H1 (cell line): ENCODE measurements at regions not wholly inside any gene's neighbourhood (a gene's known extent, or its start where the extent isn't known, plus 50 kb on each side); places are given as distances from the start of the nearest gene placed in this dataset.
A peak's percentile ranks its signal among the peaks of the same experiment; 100 is the strongest.

Source experiments
- CTCF ChIA-PET: fragments of 300-600 bp; sonication (Branson Sonifier 250); formaldehyde crosslinking; loops from one replicate; lab custom pipeline; 2021; ENCODE audit not compliant: partially characterized antibody; lab: Charles Lee
- POLR2A ChIA-PET: fragments of 300-600 bp; sonication (Branson Sonifier 250); formaldehyde crosslinking; loops from one replicate; lab custom pipeline; 2021; ENCODE audit warnings: inconsistent platforms; ENCODE audit not compliant: partially characterized antibody; lab: Charles Lee
- DNase-seq, 2 experiments: peaks; one replicate each; pipeline versions ENCODE4 v3.0.0 to v3.0.0-alpha.2; 2010 to 2022; ENCODE audit warnings: low spot score in 2 of 2, low read depth in 1 of 2, mixed read lengths in 1 of 2
- FAIRE-seq: peaks from 2 replicates; lab custom pipeline; 2011; peaks lifted over from hg19 to GRCh38; lab: Jason Lieb, UNC
- H2AFZ ChIP-seq: 2 replicates; pipeline ENCODE4 v1.8.1; 2012; ENCODE audit warnings: low read length, inconsistent platforms
- H2AK5ac ChIP-seq: 2 replicates; pipeline ENCODE4 v1.6.1; 2013; ENCODE audit warnings: low read depth, low read length
- H2BK120ac ChIP-seq: replicated peaks from 2 replicates; pipeline ENCODE3; 2013; ENCODE audit warnings: low read depth, low read length, inconsistent platforms
- H2BK12ac ChIP-seq: 2 replicates; pipeline ENCODE4 v1.6.1; 2013; ENCODE audit warnings: low read depth, low read length
- H2BK15ac ChIP-seq: 2 replicates; pipeline ENCODE4 v1.6.1; 2013; ENCODE audit warnings: low read length
- H2BK20ac ChIP-seq: 2 replicates; pipeline ENCODE4 v1.6.1; 2013; ENCODE audit warnings: low read length
- H2BK5ac ChIP-seq: 2 replicates; pipeline ENCODE4 v1.6.1; 2013; ENCODE audit warnings: low read depth, low read length
- H3K14ac ChIP-seq: 2 replicates; pipeline ENCODE4 v1.6.1; 2013; ENCODE audit warnings: inconsistent platforms; ENCODE audit not compliant: insufficient read length
- H3K18ac ChIP-seq: 2 replicates; pipeline ENCODE4 v1.6.1; 2013; ENCODE audit warnings: low read length; ENCODE audit errors: extremely low read depth
- H3K23ac ChIP-seq: 2 replicates; pipeline ENCODE4 v1.6.1; 2013; ENCODE audit warnings: inconsistent platforms; ENCODE audit not compliant: insufficient read length
- H3K23me2 ChIP-seq: 2 replicates; pipeline ENCODE4 v1.6.1; 2013; ENCODE audit warnings: low read depth, low read length
- H3K27ac ChIP-seq: 2 replicates; pipeline ENCODE4 v1.6.1; 2011; ENCODE audit warnings: low read depth, low read length, inconsistent platforms
- H3K27me3 ChIP-seq, 4 experiments: replicated peaks in 1 of 4; 1 replicate in 1 of 4; 2 replicates in 3 of 4; pipeline versions ENCODE4 v1.6.1 to v1.8.1; 2011 to 2013; ENCODE audit warnings: low read length in 3 of 4, mild to moderate bottlenecking in 3 of 4, inconsistent platforms in 2 of 4, mixed read lengths in 2 of 4, moderate library complexity in 1 of 4; ENCODE audit not compliant: control insufficient read depth in 3 of 4, insufficient read depth in 3 of 4; ENCODE audit errors: extremely low read depth in 1 of 4
- H3K36me3 ChIP-seq, 4 experiments: 2 replicates each; pipeline versions ENCODE4 v1.6.1 to v1.8.1; 2011 to 2013; ENCODE audit warnings: mild to moderate bottlenecking in 4 of 4, low read length in 3 of 4, moderate library complexity in 2 of 4, control low read depth in 1 of 4, inconsistent platforms in 1 of 4; ENCODE audit not compliant: insufficient read depth in 4 of 4, control insufficient read depth in 2 of 4
- H3K4ac ChIP-seq: replicated peaks from 2 replicates; pipeline ENCODE3; 2013; ENCODE audit warnings: low read length, low read depth, mixed read lengths, inconsistent platforms; ENCODE audit not compliant: insufficient read length
- H3K4me1 ChIP-seq, 4 experiments: replicated peaks in 1 of 4; 1 replicate in 1 of 4; 2 replicates in 3 of 4; pipeline versions ENCODE4 v1.6.1 to v1.8.1; 2011 to 2013; ENCODE audit warnings: low read length in 3 of 4, inconsistent platforms in 2 of 4, mixed read lengths in 1 of 4; ENCODE audit not compliant: insufficient read depth in 4 of 4, control insufficient read depth in 3 of 4
- H3K4me2 ChIP-seq, 2 experiments: 2 replicates each; pipeline versions ENCODE4 v1.6.1 to v1.8.1; 2011 to 2013; ENCODE audit warnings: low read depth in 2 of 2, low read length in 2 of 2, control low read depth in 1 of 2, inconsistent platforms in 1 of 2, mild to moderate bottlenecking in 1 of 2; ENCODE audit not compliant: insufficient read depth in 1 of 2
- H3K4me3 ChIP-seq, 4 experiments: fragments of 200-600, 300-600 bp in 1 of 4; sonication (generic), shearing (Covaris generic), sonication (Bioruptor Twin) in 1 of 4; 2 replicates each; pipeline versions ENCODE4 v1.5.1 to v1.8.1; 2011 to 2016; ENCODE audit warnings: low read length in 4 of 4, low read depth in 3 of 4, control low read depth in 2 of 4, inconsistent platforms in 2 of 4, mild to moderate bottlenecking in 2 of 4, mixed read lengths in 1 of 4, moderate library complexity in 1 of 4; ENCODE audit not compliant: insufficient read depth in 2 of 4; ENCODE audit errors: extremely low read depth in 1 of 4
- H3K56ac ChIP-seq: replicated peaks from 2 replicates; pipeline ENCODE3; 2013; ENCODE audit warnings: low read depth, mild to moderate bottlenecking, mixed read lengths, low read length, inconsistent platforms; ENCODE audit not compliant: insufficient read length
- H3K79me1 ChIP-seq: 2 replicates; pipeline ENCODE4 v1.6.1; 2013; ENCODE audit warnings: low read depth, low read length, control low read depth
- H3K79me2 ChIP-seq, 2 experiments: 2 replicates each; pipeline versions ENCODE4 v1.6.1 to v1.8.1; 2012 to 2013; ENCODE audit warnings: low read length in 2 of 2, mild to moderate bottlenecking in 2 of 2, inconsistent platforms in 1 of 2; ENCODE audit not compliant: insufficient read depth in 2 of 2, control insufficient read depth in 1 of 2
- H3K9ac ChIP-seq, 4 experiments: replicated peaks in 1 of 4; 1 replicate in 1 of 4; 2 replicates in 3 of 4; pipeline versions ENCODE4 v1.6.1 to v1.8.1; 2011 to 2013; ENCODE audit warnings: low read depth in 3 of 4, low read length in 3 of 4, control low read depth in 2 of 4, mild to moderate bottlenecking in 2 of 4, moderate library complexity in 2 of 4, inconsistent platforms in 1 of 4; ENCODE audit errors: extremely low read depth in 1 of 4
- H3K9me3 ChIP-seq, 2 experiments: 2 replicates each; pipeline versions ENCODE4 v1.6.1 to v1.8.1; 2012 to 2013; ENCODE audit warnings: mild to moderate bottlenecking in 2 of 2, moderate library complexity in 2 of 2, control low read depth in 1 of 2, inconsistent platforms in 1 of 2, low read depth in 1 of 2, low read length in 1 of 2, mixed read lengths in 1 of 2; ENCODE audit not compliant: insufficient read depth in 2 of 2
- H4K20me1 ChIP-seq, 2 experiments: replicated peaks in 1 of 2; 2 replicates each; pipeline versions ENCODE3 to v1.8.1; 2011 to 2013; ENCODE audit warnings: inconsistent platforms in 2 of 2, low read length in 2 of 2, mild to moderate bottlenecking in 1 of 2; ENCODE audit not compliant: insufficient read depth in 2 of 2, control insufficient read depth in 1 of 2
- H4K5ac ChIP-seq: 2 replicates; pipeline ENCODE4 v1.6.1; 2013; ENCODE audit warnings: low read length, low read depth, mixed read lengths, inconsistent platforms; ENCODE audit not compliant: insufficient read length
- H4K8ac ChIP-seq: 2 replicates; pipeline ENCODE4 v1.8.0; 2013; ENCODE audit warnings: mild to moderate bottlenecking, moderate library complexity, low read length, inconsistent platforms; ENCODE audit not compliant: insufficient read depth; ENCODE audit errors: extremely low read depth
- H4K91ac ChIP-seq: replicated peaks from 2 replicates; pipeline ENCODE3; 2013; ENCODE audit warnings: low read length, mixed read lengths, inconsistent platforms; ENCODE audit not compliant: insufficient read length
- CHD1 ChIP-seq: IDR thresholded peaks from 2 replicates; pipeline ENCODE4 v1.6.1; 2012; ENCODE audit warnings: low read depth, low read length, improper control_type of control experiment
- EP300 ChIP-seq, 2 experiments: IDR thresholded peaks; 1 replicate in 1 of 2; 2 replicates in 1 of 2; pipeline ENCODE4 v1.6.1; 2011 to 2012; ENCODE audit warnings: low read depth in 2 of 2, low read length in 2 of 2, mild to moderate bottlenecking in 2 of 2, borderline replicate concordance in 1 of 2, inconsistent platforms in 1 of 2, moderate library complexity in 1 of 2
- EZH2 ChIP-seq: fragments of 200-600 bp; sonication (generic); IDR thresholded peaks from 2 replicates; pipeline ENCODE4 v1.7.1; 2012; ENCODE audit warnings: low read depth, mild to moderate bottlenecking, moderate library complexity, low read length, inconsistent platforms; ENCODE audit not compliant: severe bottlenecking
- HDAC6 ChIP-seq: IDR thresholded peaks from one replicate; pipeline ENCODE4 v1.7.1; 2012; ENCODE audit warnings: low read depth, mild to moderate bottlenecking, inconsistent platforms, low read length, moderate library complexity
- JUN ChIP-seq: IDR thresholded peaks from 2 replicates; pipeline ENCODE4 v1.6.1; 2011; ENCODE audit warnings: low read depth, mild to moderate bottlenecking, improper control_type of control experiment, low read length
- JUND ChIP-seq: IDR thresholded peaks from 2 replicates; pipeline ENCODE4 v1.6.1; 2011; ENCODE audit warnings: mild to moderate bottlenecking, improper control_type of control experiment, low read length
- NANOG ChIP-seq: IDR thresholded peaks from 2 replicates; pipeline ENCODE4 v1.6.1; 2011; ENCODE audit warnings: low read length, low read depth, mild to moderate bottlenecking, inconsistent platforms; ENCODE audit not compliant: insufficient read depth, poor library complexity, severe bottlenecking
- NRF1 ChIP-seq: IDR thresholded peaks from 2 replicates; pipeline ENCODE4 v1.6.1; 2011; ENCODE audit warnings: mild to moderate bottlenecking, low read depth, low read length, improper control_type of control experiment
- PHF8 ChIP-seq: fragments of 200-600 bp; sonication (generic); conservative IDR thresholded peaks from 2 replicates; pipeline ENCODE4 v1.7.1; 2012; ENCODE audit warnings: low read depth, mild to moderate bottlenecking, inconsistent platforms, low read length, moderate library complexity
- RFX5 ChIP-seq: IDR thresholded peaks from 2 replicates; pipeline ENCODE4 v1.6.1; 2011; ENCODE audit warnings: low read depth, low read length, improper control_type of control experiment, borderline replicate concordance
- SIX5 ChIP-seq: IDR thresholded peaks from 2 replicates; pipeline ENCODE4 v1.6.1; 2011; ENCODE audit warnings: mild to moderate bottlenecking, low read depth, low read length
- TAF1 ChIP-seq: IDR thresholded peaks from 2 replicates; pipeline ENCODE4 v1.6.1; 2011; ENCODE audit warnings: mild to moderate bottlenecking, low read depth, low read length
- WGBS, 2 experiments: shearing (Covaris generic) in 1 of 2; methylation state at CpG; one replicate each; pipeline versions ENCODE4 v1.1.6 to v1.1.7; 2013 to 2015; ENCODE audit warnings: low lambda C conversion rate in 2 of 2, mixed read lengths in 2 of 2, inconsistent platforms in 1 of 2, low coverage in 1 of 2, missing lambda C conversion rate in 1 of 2; ENCODE audit not compliant: insufficient replicate concordance in 2 of 2, insufficient coverage in 1 of 2, insufficient read length in 1 of 2; ENCODE audit errors: extremely low coverage in 1 of 2, missing lambda C conversion rate in 1 of 2; 5-methylcytosine and 5-hydroxymethylcytosine counted together

- peak overlapping the region; percentile 99; the same call in 1 of the 2 replicates for H2BK15ac ChIP-seq
- H3K14ac ChIP-seq, result no peak overlapping the region
- H2AK5ac ChIP-seq, result peak overlapping the region; percentile 90; the same call in 1 of the 2 replicates
- peak overlapping the region; percentile 94; the same call in 1 of the 2 replicates for H2BK12ac ChIP-seq
- peaks cover 0 to 12% (median 7%) of the 10 kb centered on the region in 4 experiments; a peak in 4 of 7 replicates for H3K4me1 ChIP-seq
- no peak overlapping the region for H3K4me2 ChIP-seq
- H2BK20ac ChIP-seq, result 0 out of 2 replicates have a peak overlapping the region, but pooled peaks have one; percentile 61
- no peak overlapping the region for H3K18ac ChIP-seq
- peaks cover 0 to 2% of the 10 kb centered on the region in 2 experiments for H4K20me1 ChIP-seq
- H3K9me3 ChIP-seq, result no peaks in the 10 kb centered on the region
- peak overlapping the region; percentile 28; the same call in 1 of the 2 replicates for H4K8ac ChIP-seq
- H4K5ac ChIP-seq, result no peak overlapping the region
- H3K36me3 ChIP-seq, result no peaks in the 10 kb centered on the region
- CTCF ChIA-PET, result interaction anchor here (0.6 to 1.3 kb wide), 4 partner anchors 15 to 81 kb away, joined by 3 to 5 read pairs (median 4); no protein-coding TSS in a partner anchor
- H3K9ac ChIP-seq, result no peak overlapping the region
- H4K91ac ChIP-seq, result peak overlapping the region; percentile 3
- no peak overlapping the region for H3K4me3 ChIP-seq
- no peaks in the 10 kb centered on the region for H3K79me1 ChIP-seq
- H2AFZ ChIP-seq, result no peak overlapping the region
- H2BK5ac ChIP-seq, result no peak overlapping the region; the same call in 1 of the 2 replicates
- H3K4ac ChIP-seq, result peak overlapping the region; percentile 89
- POLR2A ChIA-PET, result interaction anchor here (1.0 kb wide), 1 partner anchor 9 kb away, joined by 5 read pairs; no protein-coding TSS in a partner anchor
- 91% methylated on average over 31 of the region's 31 CpGs; no CpG with 5 or more reads in 1 of the 2 experiments for WGBS, 2 experiments
- H2BK120ac ChIP-seq, result no peak overlapping the region
- no peak overlapping the region for H3K23ac ChIP-seq
- FAIRE-seq (no peak), DNase-seq (no peak)
- no peak overlapping the region for H3K56ac ChIP-seq
- no peaks in the 10 kb centered on the region; the same call in 1 of the 2 replicates for H3K23me2 ChIP-seq
- H3K79me2 ChIP-seq, result no peaks in the 10 kb centered on the region
- no peak overlapping the region for H3K27ac ChIP-seq
- H3K27me3 ChIP-seq, result no peaks in the 10 kb centered on the region
- TF ChIP-seq PHF8 (no peak), EP300 (IDR thresholded peaks at IDR 0.05; ENCODE audit: borderline replicate concordance in 1 of 2, low read depth in 2 of 2, low read length in 2 of 2) (no peak), JUND (no peak), TAF1 (no peak), CHD1 (no peak), HDAC6 (no peak), RFX5 (no peak), EZH2 (no peak), JUN (no peak), SIX5 (no peak), NANOG (no peak), NRF1 (no peak)
Measured at GRCh38 chr16:89033796-89034572, 57.0 kb upstream of the CBFA2T3 start.
